ENCODE measurements at regions not wholly inside any gene's neighbourhood (a gene's known extent, or its start where the extent isn't known, plus 50 kb on each side); places are given as distances from the start of the nearest gene placed in this dataset.
"Not testable (repeated sequence)": the region's sequence is repeated elsewhere in the genome, so short reads cannot be mapped to it uniquely, and the experiment has no call there.

DNA sequence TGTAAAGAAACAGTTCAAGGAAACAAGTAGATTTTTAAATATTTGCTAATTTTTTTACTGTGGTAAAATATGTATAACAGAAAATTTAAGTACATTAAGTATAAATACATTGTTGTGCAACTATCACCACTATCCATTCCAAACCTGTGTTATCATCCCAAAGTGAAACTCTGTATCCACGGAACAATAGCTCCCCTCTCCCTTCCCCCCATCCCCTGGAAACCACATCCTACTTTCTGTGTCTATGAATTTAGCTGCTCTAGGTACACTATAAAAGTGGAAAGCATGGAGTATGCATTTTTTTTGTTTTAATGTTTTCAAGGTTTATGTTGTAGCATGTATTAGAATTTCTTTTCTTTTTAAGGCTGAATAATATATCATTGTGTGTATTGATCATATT is 304.4 kb downstream of the CACNA1B start:
- TF ChIP-seq TEAD4 (CRISPR knock-in tag; IDR thresholded peaks at IDR 0.05); E2F4 (CRISPR knock-in tag; IDR thresholded peaks at IDR 0.05; ENCODE audit: borderline replicate concordance, low read depth): not testable (repeated sequence)
- TF ChIP-seq, protein P1, sequence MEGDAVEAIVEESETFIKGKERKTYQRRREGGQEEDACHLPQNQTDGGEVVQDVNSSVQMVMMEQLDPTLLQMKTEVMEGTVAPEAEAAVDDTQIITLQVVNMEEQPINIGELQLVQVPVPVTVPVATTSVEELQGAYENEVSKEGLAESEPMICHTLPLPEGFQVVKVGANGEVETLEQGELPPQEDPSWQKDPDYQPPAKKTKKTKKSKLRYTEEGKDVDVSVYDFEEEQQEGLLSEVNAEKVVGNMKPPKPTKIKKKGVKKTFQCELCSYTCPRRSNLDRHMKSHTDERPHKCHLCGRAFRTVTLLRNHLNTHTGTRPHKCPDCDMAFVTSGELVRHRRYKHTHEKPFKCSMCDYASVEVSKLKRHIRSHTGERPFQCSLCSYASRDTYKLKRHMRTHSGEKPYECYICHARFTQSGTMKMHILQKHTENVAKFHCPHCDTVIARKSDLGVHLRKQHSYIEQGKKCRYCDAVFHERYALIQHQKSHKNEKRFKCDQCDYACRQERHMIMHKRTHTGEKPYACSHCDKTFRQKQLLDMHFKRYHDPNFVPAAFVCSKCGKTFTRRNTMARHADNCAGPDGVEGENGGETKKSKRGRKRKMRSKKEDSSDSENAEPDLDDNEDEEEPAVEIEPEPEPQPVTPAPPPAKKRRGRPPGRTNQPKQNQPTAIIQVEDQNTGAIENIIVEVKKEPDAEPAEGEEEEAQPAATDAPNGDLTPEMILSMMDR (IDR thresholded peaks at IDR 0.05): not testable (repeated sequence)
- TF ChIP-seq, protein P2, sequence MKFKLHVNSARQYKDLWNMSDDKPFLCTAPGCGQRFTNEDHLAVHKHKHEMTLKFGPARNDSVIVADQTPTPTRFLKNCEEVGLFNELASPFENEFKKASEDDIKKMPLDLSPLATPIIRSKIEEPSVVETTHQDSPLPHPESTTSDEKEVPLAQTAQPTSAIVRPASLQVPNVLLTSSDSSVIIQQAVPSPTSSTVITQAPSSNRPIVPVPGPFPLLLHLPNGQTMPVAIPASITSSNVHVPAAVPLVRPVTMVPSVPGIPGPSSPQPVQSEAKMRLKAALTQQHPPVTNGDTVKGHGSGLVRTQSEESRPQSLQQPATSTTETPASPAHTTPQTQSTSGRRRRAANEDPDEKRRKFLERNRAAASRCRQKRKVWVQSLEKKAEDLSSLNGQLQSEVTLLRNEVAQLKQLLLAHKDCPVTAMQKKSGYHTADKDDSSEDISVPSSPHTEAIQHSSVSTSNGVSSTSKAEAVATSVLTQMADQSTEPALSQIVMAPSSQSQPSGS (CRISPR knock-in tag; IDR thresholded peaks at IDR 0.05; ENCODE audit: borderline replicate concordance, low read depth): not testable (repeated sequence)
